Osteoblast (primary cell): ENCODE measurements at regions not wholly inside any gene's neighbourhood (a gene's known extent, or its start where the extent isn't known, plus 50 kb on each side); places are given as distances from the start of the nearest gene placed in this dataset.

Experiments used
- DNase-seq: peaks from one replicate; pipeline ENCODE4 v3.0.0; 2011; ENCODE audit warnings: low spot score, mixed read lengths; ENCODE audit not compliant: insufficient read length; ENCODE audit errors: missing footprints
- H2AFZ ChIP-seq: 2 replicates; pipeline ENCODE4 v1.6.0; 2011; ENCODE audit warnings: mild to moderate bottlenecking, low read length
- H3K27ac ChIP-seq: 2 replicates; pipeline ENCODE4 v1.5.1; 2011; ENCODE audit warnings: mild to moderate bottlenecking, low read depth, low read length, moderate library complexity
- H3K27me3 ChIP-seq: 2 replicates; pipeline ENCODE4 v1.6.0; 2012; ENCODE audit warnings: mild to moderate bottlenecking, control low read depth, inconsistent platforms, low read length, moderate library complexity; ENCODE audit not compliant: insufficient read depth
- H3K36me3 ChIP-seq: 2 replicates; pipeline ENCODE4 v1.5.1; 2011; ENCODE audit warnings: mild to moderate bottlenecking, low read length, control low read depth, moderate library complexity; ENCODE audit not compliant: insufficient read depth
- H3K4me1 ChIP-seq: 2 replicates; pipeline ENCODE4 v1.5.1; 2011; ENCODE audit warnings: mild to moderate bottlenecking, low read length, control low read depth, moderate library complexity; ENCODE audit not compliant: insufficient read depth
- H3K4me2 ChIP-seq: 2 replicates; pipeline ENCODE4 v1.6.0; 2011; ENCODE audit warnings: mild to moderate bottlenecking, low read length; ENCODE audit not compliant: insufficient read depth
- H3K4me3 ChIP-seq: fragments of 200-600 bp; sonication (generic); 3 replicates; pipeline ENCODE4 v1.5.1; 2012; ENCODE audit warnings: mild to moderate bottlenecking, low read length, inconsistent platforms; ENCODE audit not compliant: insufficient read depth
- H3K79me2 ChIP-seq: 2 replicates; pipeline ENCODE4 v1.6.0; 2012; ENCODE audit warnings: mild to moderate bottlenecking, low read length, control low read depth, inconsistent platforms; ENCODE audit not compliant: insufficient read depth
- H3K9me3 ChIP-seq: 2 replicates; pipeline ENCODE4 v1.5.1; 2011; ENCODE audit warnings: low read depth, low read length, control low read depth
- H4K20me1 ChIP-seq: 2 replicates; pipeline ENCODE4 v1.6.0; 2012; ENCODE audit warnings: mild to moderate bottlenecking, low read length, control low read depth; ENCODE audit not compliant: insufficient read depth
- TF ChIP-seq, protein P1 (sequence below): IDR thresholded peaks from 2 replicates; pipeline ENCODE4 v1.5.1; 2011; ENCODE audit warnings: mild to moderate bottlenecking, low read depth, low read length, moderate library complexity; ENCODE audit errors: extremely low read depth

DNA sequence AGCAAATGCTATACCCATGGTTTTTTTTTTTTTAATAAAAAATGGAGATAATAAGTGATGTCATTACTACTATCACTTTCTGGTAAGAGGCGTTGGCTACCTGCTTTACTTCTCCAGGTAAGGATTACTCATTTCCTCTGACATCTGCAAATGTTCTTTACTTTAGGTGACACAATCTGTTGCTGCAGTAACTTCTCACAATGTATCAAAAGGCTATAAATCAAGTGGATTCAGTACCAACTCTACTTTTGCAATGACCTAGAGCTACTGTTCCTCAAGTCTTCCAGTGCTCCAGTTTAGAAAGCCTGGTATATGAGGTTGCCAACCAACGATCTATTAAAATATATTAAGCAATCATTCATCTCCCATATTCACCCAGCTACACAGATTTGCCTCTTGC, 129.1 kb downstream of the PLK2 start:
- Histone ChIP-seq H3K9me3 (no peaks in the 10 kb centered on the region), H2AFZ (no peak overlapping the region), H3K4me3 (no peak overlapping the region), H4K20me1 (no peaks in the 10 kb centered on the region), H3K36me3 (no peaks in the 10 kb centered on the region), H3K4me2 (no peak overlapping the region), H3K79me2 (no peaks in the 10 kb centered on the region), H3K27ac (no peak overlapping the region), H3K27me3 (no peaks in the 10 kb centered on the region), H3K4me1 (no peaks in the 10 kb centered on the region)
- no peak for DNase-seq
- TF ChIP-seq, protein P1, sequence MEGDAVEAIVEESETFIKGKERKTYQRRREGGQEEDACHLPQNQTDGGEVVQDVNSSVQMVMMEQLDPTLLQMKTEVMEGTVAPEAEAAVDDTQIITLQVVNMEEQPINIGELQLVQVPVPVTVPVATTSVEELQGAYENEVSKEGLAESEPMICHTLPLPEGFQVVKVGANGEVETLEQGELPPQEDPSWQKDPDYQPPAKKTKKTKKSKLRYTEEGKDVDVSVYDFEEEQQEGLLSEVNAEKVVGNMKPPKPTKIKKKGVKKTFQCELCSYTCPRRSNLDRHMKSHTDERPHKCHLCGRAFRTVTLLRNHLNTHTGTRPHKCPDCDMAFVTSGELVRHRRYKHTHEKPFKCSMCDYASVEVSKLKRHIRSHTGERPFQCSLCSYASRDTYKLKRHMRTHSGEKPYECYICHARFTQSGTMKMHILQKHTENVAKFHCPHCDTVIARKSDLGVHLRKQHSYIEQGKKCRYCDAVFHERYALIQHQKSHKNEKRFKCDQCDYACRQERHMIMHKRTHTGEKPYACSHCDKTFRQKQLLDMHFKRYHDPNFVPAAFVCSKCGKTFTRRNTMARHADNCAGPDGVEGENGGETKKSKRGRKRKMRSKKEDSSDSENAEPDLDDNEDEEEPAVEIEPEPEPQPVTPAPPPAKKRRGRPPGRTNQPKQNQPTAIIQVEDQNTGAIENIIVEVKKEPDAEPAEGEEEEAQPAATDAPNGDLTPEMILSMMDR: no peak

DNA sequence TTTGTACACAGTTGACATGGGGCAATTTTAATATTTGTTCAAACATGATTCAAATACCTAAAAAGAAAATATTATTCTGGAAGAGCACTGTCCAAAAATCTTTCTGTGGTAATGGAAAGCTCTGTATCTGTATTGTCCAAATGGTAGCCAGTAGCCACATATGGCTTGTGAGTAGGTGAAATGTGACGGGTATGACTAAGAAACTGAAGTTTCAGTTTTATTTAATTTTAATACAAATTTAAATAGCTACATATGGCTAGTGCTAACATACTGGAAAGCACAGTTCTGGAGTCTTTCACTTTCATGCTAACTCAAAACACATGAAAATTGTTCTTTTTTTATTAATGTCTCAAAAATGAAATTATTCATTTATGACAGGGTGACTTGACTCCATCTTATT, 132.6 kb downstream of the PLK2 start:
- Histone ChIP-seq H3K4me1 (peaks cover 7% of the 10 kb centered on the region), H3K27me3 (no peaks in the 10 kb centered on the region), H4K20me1 (no peaks in the 10 kb centered on the region), H3K4me2 (no peak overlapping the region), H3K27ac (no peak overlapping the region), H3K4me3 (no peak overlapping the region), H3K9me3 (no peaks in the 10 kb centered on the region), H3K36me3 (no peaks in the 10 kb centered on the region), H3K79me2 (no peaks in the 10 kb centered on the region), H2AFZ (no peak overlapping the region)
- TF ChIP-seq, protein P1: no peak
- no peak for DNase-seq

DNA sequence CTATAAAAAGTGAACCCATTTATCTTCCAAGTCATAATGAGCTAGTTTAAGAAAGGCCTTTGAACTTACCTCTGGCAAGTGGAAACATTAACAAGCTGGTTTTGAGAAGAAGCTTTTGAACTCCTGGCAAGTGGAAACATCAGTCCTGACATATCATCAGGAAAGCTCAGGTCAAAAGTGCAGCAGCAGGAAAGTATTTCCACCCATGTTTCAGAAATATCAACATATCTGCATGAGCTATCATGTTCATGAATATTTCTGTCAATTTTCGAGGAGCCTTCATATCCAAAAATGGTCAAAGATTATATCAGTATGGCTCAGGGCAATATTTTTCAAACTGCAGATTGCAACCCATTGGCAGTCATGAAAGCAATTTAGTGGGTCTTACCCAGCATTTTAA, 133.9 kb downstream of the PLK2 start:
- no peak overlapping the region for H3K27ac ChIP-seq
- H3K4me2 ChIP-seq: no peak overlapping the region
- no peaks in the 10 kb centered on the region for H3K36me3 ChIP-seq
- TF ChIP-seq, protein P1: no peak
- no peaks in the 10 kb centered on the region for H3K9me3 ChIP-seq
- H3K4me3 ChIP-seq: no peak overlapping the region
- peaks cover 7% of the 10 kb centered on the region for H3K4me1 ChIP-seq
- H3K79me2 ChIP-seq: no peaks in the 10 kb centered on the region
- H3K27me3 ChIP-seq: no peaks in the 10 kb centered on the region
- H4K20me1 ChIP-seq: no peaks in the 10 kb centered on the region
- peak overlapping the region; percentile 17 for H2AFZ ChIP-seq
- no peak for DNase-seq

DNA sequence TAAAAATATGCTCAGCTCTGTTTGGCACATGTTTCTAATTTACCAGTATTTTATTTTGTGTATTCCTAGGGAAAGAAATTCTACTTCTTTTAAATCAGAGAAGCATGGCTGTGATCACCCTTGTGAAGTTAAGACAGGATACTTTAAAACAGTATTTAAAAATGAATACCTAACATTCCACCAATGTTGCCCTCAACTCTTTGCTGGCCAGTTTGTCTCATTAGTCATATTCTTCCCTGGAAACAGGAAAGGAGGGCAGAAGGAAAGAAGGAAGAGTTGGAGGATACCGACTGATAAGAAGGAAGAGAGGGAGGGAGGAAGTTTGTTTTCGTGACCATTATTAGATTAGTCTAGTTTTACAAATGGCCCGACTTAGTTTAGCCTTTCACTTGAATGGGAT, 137.4 kb downstream of the PLK2 start:
- Histone ChIP-seq H3K36me3 (no peaks in the 10 kb centered on the region), H4K20me1 (no peaks in the 10 kb centered on the region), H3K4me2 (peak overlapping the region; percentile 23), H3K4me1 (peaks cover 13% of the 10 kb centered on the region), H3K27me3 (no peaks in the 10 kb centered on the region), H2AFZ (peak overlapping the region; percentile 55), H3K9me3 (no peaks in the 10 kb centered on the region), H3K79me2 (no peaks in the 10 kb centered on the region), H3K27ac (no peak overlapping the region), H3K4me3 (no peak overlapping the region)
- TF ChIP-seq, protein P1: no peak
- DNase-seq: no peak
